GM12878 (cell line): ENCODE measurements at regions not wholly inside any gene's neighbourhood (a gene's known extent, or its start where the extent isn't known, plus 50 kb on each side); places are given as distances from the start of the nearest gene placed in this dataset.

Experiments
- ATAC-seq: fragments of 200-7000 bp; cut with Tn5 transposase; 3 replicates; pipeline ENCODE4 v1.9.1; 2020; ENCODE audit warnings: mild to moderate bottlenecking, moderate library complexity
- BruUV-seq: library from RNA; stranded (reverse); fragments of 400-500 nt; replicated peaks from 2 replicates; lab custom pipeline; 2021; lab: Mats Ljungman, UMichigan
- CTCF ChIA-PET: fragments of 300-600 bp; sonication (Branson Sonifier 250); formaldehyde crosslinking; extraction: SDS; loops from one replicate; lab custom pipeline; 2021; ENCODE audit warnings: inconsistent platforms; lab: Yijun Ruan, JAX
- POLR2A ChIA-PET: fragments of 350-600 bp; formaldehyde crosslinking; extraction: SDS; loops from one replicate; lab custom pipeline; 2021; ENCODE audit warnings: inconsistent platforms; lab: Charles Lee
- RAD21 ChIA-PET: fragments of 300-600 bp; sonication (Branson Sonifier 250); formaldehyde crosslinking; loops from one replicate; lab custom pipeline; 2023; ENCODE audit warnings: antibody characterized with exemption; ENCODE audit not compliant: unreplicated experiment; lab: Charles Lee
- SMC1A ChIA-PET: fragments of 300-600 bp; sonication (Branson Sonifier 250); formaldehyde crosslinking; loops from one replicate; lab custom pipeline; 2023; ENCODE audit not compliant: unreplicated experiment, uncharacterized antibody; lab: Charles Lee
- DNase-seq: peaks from one replicate; pipeline ENCODE4 v3.0.0-alpha.2; 2011; ENCODE audit warnings: low read depth, low spot score
- FAIRE-seq: peaks from 3 replicates; lab custom pipeline; 2011; peaks lifted over from hg19 to GRCh38; lab: Jason Lieb, UNC
- H2AFZ ChIP-seq: 2 replicates; pipeline ENCODE4 v1.6.0; 2011; ENCODE audit warnings: low read depth, low read length, control low read depth; ENCODE audit not compliant: control insufficient read depth
- H3K27ac ChIP-seq: 2 replicates; pipeline ENCODE4 v1.5.1; 2011; ENCODE audit warnings: control low read depth; ENCODE audit not compliant: control insufficient read depth, insufficient read depth
- H3K27me3 ChIP-seq, 2 experiments: replicated peaks in 1 of 2; 2 replicates each; pipeline versions ENCODE4 v1.6.0 to v1.6.1; 2011; ENCODE audit warnings: low read length in 1 of 2; ENCODE audit not compliant: control insufficient read depth in 2 of 2, insufficient read depth in 2 of 2
- H3K36me3 ChIP-seq, 2 experiments: 2 replicates each; pipeline ENCODE4 v1.5.1; 2011; ENCODE audit warnings: low read length in 1 of 2; ENCODE audit not compliant: control insufficient read depth in 2 of 2, insufficient read depth in 2 of 2
- H3K4me1 ChIP-seq: 2 replicates; pipeline ENCODE4 v1.6.1; 2011; ENCODE audit warnings: mild to moderate bottlenecking, low read length, moderate library complexity, mixed read lengths; ENCODE audit not compliant: control insufficient read depth, insufficient read depth
- H3K4me2 ChIP-seq: 2 replicates; pipeline ENCODE4 v1.6.0; 2011; ENCODE audit warnings: control low read depth; ENCODE audit not compliant: control insufficient read depth, insufficient read depth
- H3K4me3 ChIP-seq: fragments of 200-600 bp; sonication (generic); 2 replicates; pipeline ENCODE4 v1.5.1; 2016
- H3K79me2 ChIP-seq: 2 replicates; pipeline ENCODE4 v1.6.0; 2011; ENCODE audit warnings: low read length; ENCODE audit not compliant: control insufficient read depth, insufficient read depth
- H3K9ac ChIP-seq: 2 replicates; pipeline ENCODE4 v1.8.0; 2011; ENCODE audit warnings: low read length, control low read depth, mixed read lengths; ENCODE audit not compliant: control insufficient read depth, insufficient read depth
- H3K9me3 ChIP-seq: replicated peaks from 3 replicates; pipeline ENCODE4 v1.5.1; 2011; ENCODE audit warnings: mild to moderate bottlenecking, low read length; ENCODE audit not compliant: control insufficient read depth, insufficient read depth
- H4K20me1 ChIP-seq: 2 replicates; pipeline ENCODE4 v1.6.0; 2011; ENCODE audit not compliant: control insufficient read depth, insufficient read depth
- BCL3 ChIP-seq: IDR thresholded peaks from 2 replicates; pipeline ENCODE4 v1.6.1; 2011; ENCODE audit warnings: borderline replicate concordance, low read depth, mild to moderate bottlenecking, moderate library complexity, low read length; ENCODE audit not compliant: insufficient read depth, poor library complexity, severe bottlenecking
- CBX5 ChIP-seq: sonication (generic); IDR thresholded peaks from 2 replicates; pipeline ENCODE4 v1.6.1; 2016; ENCODE audit warnings: low read depth, moderate library complexity, mild to moderate bottlenecking, inconsistent platforms
- CEBPZ ChIP-seq: fragments of 150-350 bp; IDR thresholded peaks from 2 replicates; pipeline ENCODE4 v1.6.1; 2016; ENCODE audit warnings: low read depth, low read length
- IKZF2 ChIP-seq, 2 experiments: fragments of 450-650 bp; IDR thresholded peaks; 2 replicates each; pipeline ENCODE4 v1.6.1; 2017; ENCODE audit warnings: mild to moderate bottlenecking in 2 of 2, moderate library complexity in 2 of 2
- NR2C2 ChIP-seq: IDR thresholded peaks from 2 replicates; pipeline ENCODE4 v1.6.1; 2011; ENCODE audit warnings: borderline replicate concordance, low read depth; ENCODE audit not compliant: control insufficient read depth, insufficient read length
- PML ChIP-seq: IDR thresholded peaks from 2 replicates; pipeline ENCODE4 v1.6.1; 2012; ENCODE audit warnings: low read length, inconsistent platforms
- SMC3 ChIP-seq: IDR thresholded peaks from 2 replicates; pipeline ENCODE4 v1.6.1; 2011; ENCODE audit warnings: low read length, improper control_type of control experiment, borderline replicate concordance
- STAT3 ChIP-seq: IDR thresholded peaks from 2 replicates; pipeline ENCODE4 v1.6.1; 2011; ENCODE audit warnings: low read depth, low read length, improper control_type of control experiment
- TARDBP ChIP-seq: IDR thresholded peaks from 2 replicates; pipeline ENCODE4 v1.6.1; 2016; ENCODE audit warnings: borderline replicate concordance
- YY1 ChIP-seq: IDR thresholded peaks from 2 replicates; pipeline ENCODE4 v1.6.1; 2011; ENCODE audit warnings: low read depth, mild to moderate bottlenecking, low read length
- ZBTB4 ChIP-seq: fragments of 450-650 bp; formaldehyde crosslinking; IDR thresholded peaks from 2 replicates; pipeline ENCODE4 v1.4.0; 2022; ENCODE audit warnings: mild to moderate bottlenecking, moderate library complexity
- ZNF592 ChIP-seq: fragments of 450-650 bp; IDR thresholded peaks from 2 replicates; pipeline ENCODE4 v1.6.1; 2017; ENCODE audit warnings: mild to moderate bottlenecking, moderate library complexity
- WGBS: methylation state at CpG from one replicate; pipeline ENCODE4 v1.1.6; 2016; ENCODE audit warnings: low lambda C conversion rate; ENCODE audit not compliant: insufficient replicate concordance, insufficient coverage; ENCODE audit errors: missing lambda C conversion rate; 5-methylcytosine and 5-hydroxymethylcytosine counted together
- in situ Hi-C: fragments of 300-500 bp; cut with MboI; formaldehyde crosslinking; loops from 9 replicates; pipeline ENCODE4 v1.14.3; 2018; ENCODE audit warnings: mixed read lengths
- intact Hi-C: fragments of 100-400 bp; cut with micrococcal nuclease; formaldehyde crosslinking; loops from one replicate; pipeline ENCODE4 v1.14.2; 2022; ENCODE audit not compliant: unreplicated experiment

GRCh38 chr17:72481572-72481971, 360.8 kb downstream of the SOX9 start:
- no peak overlapping the region for H2AFZ ChIP-seq
- SMC1A ChIA-PET = interaction anchor here (0.7 to 1.8 kb wide), 10 partner anchors 9 to 58 kb away, joined by 3 to 5 read pairs (median 4); no protein-coding TSS in a partner anchor
- in situ Hi-C loops = no loop called here
- BruUV-seq = no TSS peak
- H3K36me3 ChIP-seq = no peaks in the 10 kb centered on the region
- H3K9me3 ChIP-seq = peaks cover 2% of the 10 kb centered on the region; the same call in 2 of the 3 replicates
- no peak for ATAC-seq
- no peaks in the 10 kb centered on the region for H3K79me2 ChIP-seq
- no peak overlapping the region for H3K9ac ChIP-seq
- WGBS = 89% methylated on average over 2 of the region's 2 CpGs
- CTCF ChIA-PET = interaction anchor here (1.2 to 4.9 kb wide), 2 partner anchors 15 to 58 kb away, joined by 3 to 23 read pairs; no protein-coding TSS in a partner anchor
- intact Hi-C loops = no loop called here
- no peaks in the 10 kb centered on the region for H4K20me1 ChIP-seq
- POLR2A ChIA-PET = interaction anchor here (1.5 kb wide), 1 partner anchor 14 kb away, joined by 3 read pairs; no protein-coding TSS in a partner anchor
- H3K4me2 ChIP-seq = no peak overlapping the region
- no peak overlapping the region for H3K27ac ChIP-seq
- H3K27me3 ChIP-seq = no peaks in the 10 kb centered on the region
- RAD21 ChIA-PET = interaction anchor here (1.0 kb wide), 1 partner anchor 35 kb away, joined by 4 read pairs; no protein-coding TSS in a partner anchor
- H3K4me1 ChIP-seq = no peaks in the 10 kb centered on the region
- no peak for FAIRE-seq
- DNase-seq = no peak
- H3K4me3 ChIP-seq = no peak overlapping the region
- TF ChIP-seq IKZF2 (IDR thresholded peaks at IDR 0.05) = no peak
- no peak for TF ChIP-seq YY1
- TF ChIP-seq STAT3 = no peak
- no peak for TF ChIP-seq BCL3
- TF ChIP-seq ZBTB4 = no peak
- no peak for TF ChIP-seq TARDBP
- no peak for TF ChIP-seq ZNF592
- no peak for TF ChIP-seq PML
- TF ChIP-seq NR2C2 = no peak
- TF ChIP-seq CEBPZ = no peak
- TF ChIP-seq CBX5 = no peak
- TF ChIP-seq SMC3 = no peak
